ENCODE measurements at regions not wholly inside any gene's neighbourhood (a gene's known extent, or its start where the extent isn't known, plus 50 kb on each side); places are given as distances from the start of the nearest gene placed in this dataset.
"Not testable (repeated sequence)": the region's sequence is repeated elsewhere in the genome, so short reads cannot be mapped to it uniquely, and the experiment has no call there.

GRCh38 chr6:23659125-23659524 lies 466.9 kb upstream of the NRSN1 start:
- Mint-ChIP-seq H3K36me3 (ENCODE audit: low read depth) (no peaks in the 10 kb centered on the region), H3K27ac (ENCODE audit: unreplicated experiment) (no peak overlapping the region), H3K4me1 (peaks cover 55% of the 10 kb centered on the region), H3K4me3 (peak overlapping the region; percentile 3), H3K9me3 (no peaks in the 10 kb centered on the region), H3K27me3 (ENCODE audit: low read depth) (no peaks in the 10 kb centered on the region)
- TF ChIP-seq CTCF (conservative IDR thresholded peaks at IDR 0.05), result peak; percentile 77
- DNase-seq (ENCODE audit: low read depth, low spot score), result peak; percentile 32

GRCh38 chr6:23661549-23661948 lies 464.5 kb upstream of the NRSN1 start:
- Mint-ChIP-seq H3K27me3 (ENCODE audit: low read depth) (no peaks in the 10 kb centered on the region), H3K4me3 (no peak overlapping the region), H3K27ac (ENCODE audit: unreplicated experiment) (no peak overlapping the region), H3K4me1 (peaks cover 37% of the 10 kb centered on the region), H3K36me3 (ENCODE audit: low read depth) (peaks cover 8% of the 10 kb centered on the region), H3K9me3 (peaks cover 10% of the 10 kb centered on the region)
- DNase-seq (ENCODE audit: low read depth, low spot score), result no peak
- TF ChIP-seq CTCF (conservative IDR thresholded peaks at IDR 0.05), result no peak

GRCh38 chr6:23663096-23663495 lies 462.9 kb upstream of the NRSN1 start:
- peaks cover 19% of the 10 kb centered on the region for H3K9me3 Mint-ChIP-seq
- H3K4me3 Mint-ChIP-seq, result no peak overlapping the region
- H3K27ac Mint-ChIP-seq (ENCODE audit: unreplicated experiment), result no peak overlapping the region
- no peak for DNase-seq (ENCODE audit: low read depth, low spot score)
- H3K36me3 Mint-ChIP-seq (ENCODE audit: low read depth), result peaks cover 20% of the 10 kb centered on the region
- no peak for TF ChIP-seq CTCF (conservative IDR thresholded peaks at IDR 0.05)
- H3K4me1 Mint-ChIP-seq, result peaks cover 24% of the 10 kb centered on the region
- H3K27me3 Mint-ChIP-seq (ENCODE audit: low read depth), result no peaks in the 10 kb centered on the region

GRCh38 chr6:23663652-23664051 lies 462.4 kb upstream of the NRSN1 start:
- DNase-seq (ENCODE audit: low read depth, low spot score), result no peak
- Mint-ChIP-seq H3K4me1 (peaks cover 20% of the 10 kb centered on the region), H3K9me3 (peaks cover 19% of the 10 kb centered on the region), H3K4me3 (no peak overlapping the region), H3K27me3 (ENCODE audit: low read depth) (no peaks in the 10 kb centered on the region), H3K27ac (ENCODE audit: unreplicated experiment) (no peak overlapping the region), H3K36me3 (ENCODE audit: low read depth) (peaks cover 20% of the 10 kb centered on the region)
- no peak for TF ChIP-seq CTCF (conservative IDR thresholded peaks at IDR 0.05)

- not testable (repeated sequence) for H3K4me3 Mint-ChIP-seq; H3K27ac Mint-ChIP-seq (ENCODE audit: unreplicated experiment); H3K4me1 Mint-ChIP-seq; H3K27me3 Mint-ChIP-seq (ENCODE audit: low read depth); DNase-seq (ENCODE audit: low read depth, low spot score)
- Mint-ChIP-seq H3K9me3 (peaks cover 32% of the 10 kb centered on the region), H3K36me3 (ENCODE audit: low read depth) (peaks cover 33% of the 10 kb centered on the region)
Observed at GRCh38 chr6:23665911-23666310, 460.1 kb upstream of the NRSN1 start.

- H3K4me3 Mint-ChIP-seq, result no peak overlapping the region
- H3K9me3 Mint-ChIP-seq, result peaks cover 35% of the 10 kb centered on the region
- no peak for DNase-seq (ENCODE audit: low read depth, low spot score)
- peaks cover 42% of the 10 kb centered on the region for H3K36me3 Mint-ChIP-seq (ENCODE audit: low read depth)
- TF ChIP-seq CTCF (conservative IDR thresholded peaks at IDR 0.05), result no peak
- no peak overlapping the region for H3K27ac Mint-ChIP-seq (ENCODE audit: unreplicated experiment)
- no peaks in the 10 kb centered on the region for H3K4me1 Mint-ChIP-seq
- no peaks in the 10 kb centered on the region for H3K27me3 Mint-ChIP-seq (ENCODE audit: low read depth)
Observed at GRCh38 chr6:23672737-23673136, 453.3 kb upstream of the NRSN1 start.
